Hindlimb muscle (tissue), 1 donor: ENCODE measurements at regions not wholly inside any gene's neighbourhood (a gene's known extent, or its start where the extent isn't known, plus 50 kb on each side); places are given as distances from the start of the nearest gene placed in this dataset.
A peak's percentile ranks its signal among the peaks of the same experiment; 100 is the strongest.

Experiments
- DNase-seq: peaks from one replicate; pipeline ENCODE4 v3.0.0-alpha.2; 2013

- DNase-seq = no peak
Observed at GRCh38 chr3:80586338-80586737, 818.5 kb upstream of the ROBO1 start.

GRCh38 chr3:80580146-80580545 is 812.3 kb upstream of the ROBO1 start:
- DNase-seq = no peak

- DNase-seq = no peak
Observed at GRCh38 chr3:80564391-80564790, 796.6 kb upstream of the ROBO1 start.

GRCh38 chr3:80559701-80560100 is 791.9 kb upstream of the ROBO1 start:
- DNase-seq = no peak

- DNase-seq = no peak
Observed at GRCh38 chr3:80556763-80557162, 789.0 kb upstream of the ROBO1 start.

- no peak for DNase-seq
Observed at GRCh38 chr3:80554304-80554703, 786.5 kb upstream of the ROBO1 start.

GRCh38 chr3:80553211-80553610 is 785.4 kb upstream of the ROBO1 start:
- no peak for DNase-seq

GRCh38 chr3:80550174-80550573 is 782.4 kb upstream of the ROBO1 start:
- DNase-seq = peak; percentile 16

- DNase-seq = no peak
Observed at GRCh38 chr3:80549173-80549572, 781.4 kb upstream of the ROBO1 start.

GRCh38 chr3:80543154-80543553 is 775.4 kb upstream of the ROBO1 start:
- DNase-seq = no peak

GRCh38 chr3:80542456-80542855 is 774.7 kb upstream of the ROBO1 start:
- no peak for DNase-seq

GRCh38 chr3:80537680-80538079 is 769.9 kb upstream of the ROBO1 start:
- no peak for DNase-seq

GRCh38 chr3:80535286-80535685 is 767.5 kb upstream of the ROBO1 start:
- no peak for DNase-seq

GRCh38 chr3:80533553-80533952 is 765.8 kb upstream of the ROBO1 start:
- no peak for DNase-seq

- DNase-seq = no peak
Observed at GRCh38 chr3:80526153-80526552, 758.4 kb upstream of the ROBO1 start.

GRCh38 chr3:80521081-80521480 is 753.3 kb upstream of the ROBO1 start:
- no peak for DNase-seq

GRCh38 chr3:80519436-80519835 is 751.6 kb upstream of the ROBO1 start:
- no peak for DNase-seq

- no peak for DNase-seq
Observed at GRCh38 chr3:80496452-80496851, 728.7 kb upstream of the ROBO1 start.

GRCh38 chr3:80492162-80492561 is 724.4 kb upstream of the ROBO1 start:
- no peak for DNase-seq

GRCh38 chr3:80472961-80473360 is 705.2 kb upstream of the ROBO1 start:
- DNase-seq = no peak

- no peak for DNase-seq
Observed at GRCh38 chr3:80472459-80472858, 704.7 kb upstream of the ROBO1 start.

GRCh38 chr3:80470433-80470832 is 702.6 kb upstream of the ROBO1 start:
- no peak for DNase-seq

- no peak for DNase-seq
Observed at GRCh38 chr3:80465746-80466145, 697.9 kb upstream of the ROBO1 start.

GRCh38 chr3:80451393-80451792 is 683.6 kb upstream of the ROBO1 start:
- no peak for DNase-seq

- no peak for DNase-seq
Observed at GRCh38 chr3:80445641-80446040, 677.8 kb upstream of the ROBO1 start.

- no peak for DNase-seq
Observed at GRCh38 chr3:80445053-80445452, 677.3 kb upstream of the ROBO1 start.
